Hematopoietic multipotent progenitor cell treated with erythropoietin and hydrocortisone succinate and interleukin-3 and kit ligand, for 17 days (in vitro differentiated cells): ENCODE measurements at regions not wholly inside any gene's neighbourhood (a gene's known extent, or its start where the extent isn't known, plus 50 kb on each side); places are given as distances from the start of the nearest gene placed in this dataset.
"Not testable (repeated sequence)": the region's sequence is repeated elsewhere in the genome, so short reads cannot be mapped to it uniquely, and the experiment has no call there.

Experiments
- DNase-seq: peaks from one replicate; pipeline ENCODE4 v3.0.0-alpha.2; 2015; ENCODE audit warnings: low spot score

GRCh38 chr5:163569284-163569683 is 63.9 kb downstream of the MAT2B start:
- DNase-seq: no peak

DNA sequence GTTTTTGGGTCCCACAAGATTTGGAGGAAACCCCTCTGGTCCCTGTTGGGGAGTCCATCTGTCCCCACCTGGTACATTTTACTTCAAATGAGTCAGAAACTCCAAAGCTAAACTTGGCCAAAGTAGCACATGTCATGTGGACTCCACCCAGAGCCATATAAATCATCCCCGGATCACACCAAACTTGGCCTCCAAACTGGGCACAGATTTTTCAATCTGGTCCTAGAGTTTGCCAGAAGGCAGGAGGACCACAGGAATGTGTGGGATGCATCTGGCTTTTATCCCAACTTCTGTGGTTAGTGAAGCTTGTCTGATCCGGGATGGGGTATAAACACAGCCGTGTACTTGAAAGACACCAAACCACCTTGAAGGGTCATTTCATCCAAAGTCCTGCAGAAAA is 66.3 kb downstream of the MAT2B start:
- DNase-seq: no peak

GRCh38 chr5:163574472-163575440 is 69.3 kb downstream of the MAT2B start:
- no peak for DNase-seq

- DNase-seq: no peak
Observed at GRCh38 chr5:163578652-163579051, 73.2 kb downstream of the MAT2B start.

DNA sequence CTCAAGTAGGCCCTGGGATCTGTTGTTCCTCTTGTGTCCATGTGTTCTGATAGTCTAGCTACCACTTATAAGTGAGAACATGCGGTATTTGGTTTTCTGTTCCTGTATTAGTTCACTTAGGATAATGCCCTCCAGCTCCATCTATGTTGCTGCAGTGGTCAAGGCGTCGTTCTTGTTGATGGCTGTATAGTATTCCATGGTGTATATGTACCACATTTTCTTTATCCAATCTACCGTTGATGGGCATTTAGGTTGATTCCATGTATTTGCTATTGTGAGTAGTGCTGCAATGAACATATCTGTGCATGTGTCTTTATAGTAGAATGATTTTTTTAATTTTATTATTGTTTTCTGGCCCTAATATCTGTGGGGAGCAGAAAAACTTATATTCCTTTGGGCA is 74.3 kb downstream of the MAT2B start:
- no peak for DNase-seq

- DNase-seq: no peak
Observed at GRCh38 chr5:163580516-163580915, 75.1 kb downstream of the MAT2B start.

DNA sequence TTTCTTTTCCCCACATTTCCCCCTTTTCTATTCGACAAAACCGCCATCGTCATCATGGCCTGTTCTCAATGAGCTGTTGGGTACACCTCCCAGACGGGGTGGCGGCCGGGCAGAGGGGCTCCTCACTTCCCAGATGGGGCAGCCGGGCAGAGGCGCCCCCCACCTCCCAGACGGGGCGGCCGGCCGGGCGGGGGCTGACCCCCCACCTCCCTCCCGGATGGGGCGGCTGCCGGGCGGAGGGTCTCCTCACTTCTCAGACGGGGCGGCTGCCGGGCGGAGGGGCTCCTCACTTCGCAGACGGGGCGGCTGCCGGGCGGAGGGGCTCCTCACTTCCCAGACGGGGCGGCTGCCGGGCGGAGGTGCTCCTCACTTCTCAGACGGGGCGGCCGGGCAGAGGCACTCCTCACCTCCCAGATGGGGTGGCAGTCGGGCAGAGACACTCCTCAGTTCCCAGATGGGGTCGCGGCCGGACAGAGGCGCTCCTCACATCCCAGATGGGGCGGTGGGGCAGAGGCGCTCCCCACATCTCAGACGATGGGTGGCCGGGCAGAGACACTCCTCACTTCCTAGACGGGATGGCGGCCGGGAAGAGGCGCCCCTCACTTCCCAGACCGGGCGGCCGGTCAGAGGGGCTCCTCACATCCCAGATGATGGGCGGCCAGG is 78.2 kb downstream of the MAT2B start:
- not testable (repeated sequence) for DNase-seq

GRCh38 chr5:163585206-163585605 is 79.8 kb downstream of the MAT2B start:
- no peak for DNase-seq

DNA sequence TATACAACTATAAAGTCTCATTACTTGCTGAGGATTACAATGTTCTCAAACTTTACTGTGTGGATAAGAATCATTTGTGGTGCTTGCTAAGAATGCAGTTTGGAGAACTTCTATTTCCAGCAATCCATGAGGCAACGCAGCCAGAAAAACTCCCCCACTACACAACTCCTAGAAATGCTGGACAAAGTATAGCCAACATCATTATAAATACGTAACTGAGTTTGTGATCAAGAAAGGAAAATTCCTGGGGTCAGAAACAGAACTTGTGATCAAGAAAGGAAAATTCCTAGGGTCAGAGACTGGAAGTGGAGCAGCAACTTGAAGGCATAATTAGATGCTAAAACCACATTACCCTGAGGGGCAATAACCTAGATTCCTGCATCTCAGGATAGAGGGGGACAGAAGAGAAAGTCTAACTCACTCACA is 81.1 kb downstream of the MAT2B start:
- DNase-seq: no peak

DNA sequence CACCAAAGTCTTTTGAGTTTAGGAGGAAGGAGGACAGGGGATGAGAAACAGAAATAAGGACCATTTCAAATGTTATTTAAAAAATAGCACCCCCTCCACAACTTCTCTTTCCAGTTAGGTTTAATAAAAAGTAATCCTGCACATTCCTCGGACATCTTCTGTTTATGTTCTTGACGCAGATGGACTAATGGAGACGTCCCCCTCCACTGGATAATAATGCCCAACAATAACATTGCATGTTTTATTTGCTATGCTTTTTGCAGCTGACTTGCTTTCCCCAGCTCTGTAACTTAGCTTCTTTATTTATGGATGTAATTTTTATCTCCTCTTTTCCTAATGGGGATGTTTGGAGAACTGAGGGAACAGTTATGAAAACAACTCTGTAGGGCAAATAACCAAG is 89.5 kb downstream of the MAT2B start:
- no peak for DNase-seq

GRCh38 chr5:163595932-163596607 is 90.7 kb downstream of the MAT2B start:
- DNase-seq: no peak

- DNase-seq: no peak
Observed at GRCh38 chr5:163596608-163597315, 91.3 kb downstream of the MAT2B start.

GRCh38 chr5:163604013-163604412 is 98.6 kb downstream of the MAT2B start:
- no peak for DNase-seq

DNA sequence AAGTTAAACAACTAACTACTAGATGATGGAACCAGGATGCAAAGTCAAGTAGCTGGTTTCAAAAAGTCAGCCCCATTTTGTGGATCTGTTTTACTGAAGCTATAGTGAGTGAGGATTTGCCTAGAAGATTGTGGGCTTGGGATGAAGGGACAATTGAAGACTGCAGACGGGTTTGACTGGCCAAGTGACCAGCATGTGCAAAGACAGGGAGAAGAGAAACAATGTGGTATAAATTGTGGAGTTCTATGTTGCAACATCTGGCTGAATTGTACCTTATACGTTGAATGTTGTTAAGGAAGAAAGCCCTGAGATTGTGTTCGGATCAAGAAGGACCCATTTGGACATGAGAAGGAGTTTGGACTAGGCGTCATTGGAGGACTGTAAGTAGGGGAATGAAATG is 101.8 kb downstream of the MAT2B start:
- DNase-seq: no peak

GRCh38 chr5:163608621-163609020 is 103.2 kb downstream of the MAT2B start:
- DNase-seq: no peak

DNA sequence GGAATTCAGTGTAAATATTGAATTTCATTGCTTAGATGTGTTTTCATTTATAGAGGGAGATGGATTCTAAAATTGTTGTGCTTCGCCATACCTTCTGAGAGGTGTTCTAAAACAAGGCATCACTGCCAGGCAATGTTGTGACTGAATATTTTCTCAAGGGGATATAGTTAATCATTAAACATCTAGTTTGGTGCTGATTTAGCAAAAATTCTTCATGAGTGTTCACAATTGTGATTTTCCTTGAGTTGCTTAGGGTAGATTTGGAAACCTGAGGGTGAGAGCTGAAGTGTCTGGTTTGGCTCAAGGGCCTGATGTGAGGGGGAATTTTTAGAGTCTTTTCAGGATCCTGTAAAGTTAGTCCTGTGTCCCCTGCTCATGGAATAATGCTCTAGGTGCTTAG is 104.5 kb downstream of the MAT2B start:
- DNase-seq: no peak

- DNase-seq: no peak
Observed at GRCh38 chr5:163612358-163613149, 107.1 kb downstream of the MAT2B start.

- DNase-seq: no peak
Observed at GRCh38 chr5:163613150-163613442, 107.7 kb downstream of the MAT2B start.

DNA sequence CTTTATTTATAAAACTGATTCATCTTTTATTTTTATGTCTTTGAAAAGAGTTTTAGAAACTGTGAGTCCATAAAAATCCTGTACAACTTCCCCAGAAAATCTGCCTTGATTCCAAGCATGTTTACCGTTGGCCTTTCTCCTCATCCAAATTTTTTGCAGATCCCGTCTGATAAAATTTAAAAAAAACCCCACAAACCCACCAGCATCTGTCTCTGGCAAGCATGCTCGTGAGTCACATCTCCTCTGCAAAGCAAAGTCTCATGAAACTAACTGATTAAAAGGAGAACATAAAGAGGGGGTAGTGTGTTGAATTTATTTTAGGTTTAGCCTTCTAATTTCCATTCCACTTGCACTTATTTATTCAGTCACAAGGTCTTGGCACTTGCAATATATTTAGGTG is 109.4 kb downstream of the MAT2B start:
- no peak for DNase-seq

DNA sequence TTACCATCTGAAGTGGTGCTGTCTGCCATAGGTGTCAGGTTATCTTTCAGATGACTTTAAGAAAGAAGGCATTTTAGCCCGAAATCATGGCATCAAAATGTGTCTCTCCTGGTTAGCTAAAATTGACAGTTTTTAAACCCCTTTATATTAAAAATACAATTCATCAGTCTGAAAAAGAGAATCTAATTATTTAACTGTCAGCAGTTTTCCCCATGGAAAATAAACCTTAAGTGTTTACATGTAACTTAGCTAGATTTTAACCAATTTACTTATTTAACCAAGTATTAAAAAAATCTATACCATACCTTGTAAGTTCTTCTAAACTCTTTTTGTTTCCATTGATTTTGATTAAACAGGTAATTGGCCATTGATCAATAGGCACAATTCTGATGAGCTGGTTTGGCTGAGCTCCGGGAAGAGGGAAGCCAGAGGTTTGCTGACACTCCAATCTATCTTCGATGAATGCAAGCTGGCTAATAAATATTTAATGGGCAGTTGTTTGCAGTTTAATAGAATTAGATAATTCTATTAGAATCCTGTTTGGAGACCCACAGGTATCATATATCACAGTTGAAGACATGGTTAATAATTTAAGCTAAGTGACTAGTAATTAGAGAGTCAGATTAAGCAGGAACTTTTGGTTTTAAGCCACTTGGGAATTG is 114.0 kb downstream of the MAT2B start:
- no peak for DNase-seq

DNA sequence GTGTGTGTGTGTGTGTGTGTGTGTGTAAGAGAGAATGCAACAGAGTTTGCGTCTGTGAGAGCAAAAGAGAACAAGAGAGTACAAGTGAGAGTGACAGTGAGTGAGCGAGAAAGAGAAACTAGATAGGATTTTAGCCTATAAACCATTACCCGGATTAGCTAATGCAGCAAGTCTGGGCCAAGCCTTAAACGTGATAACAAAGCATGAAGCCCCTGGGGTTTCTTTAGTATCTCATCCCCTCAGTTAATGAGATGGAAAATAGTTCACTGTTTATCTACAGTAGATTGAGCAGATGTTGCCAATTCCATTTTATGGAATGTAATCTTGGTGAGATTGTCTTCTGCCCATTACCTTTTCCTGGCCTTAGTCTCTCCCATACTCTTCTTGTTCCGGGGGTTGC is 114.5 kb downstream of the MAT2B start:
- DNase-seq: no peak
